ENCODE measurements at regions not wholly inside any gene's neighbourhood (a gene's known extent, or its start where the extent isn't known, plus 50 kb on each side); places are given as distances from the start of the nearest gene placed in this dataset.

DNA sequence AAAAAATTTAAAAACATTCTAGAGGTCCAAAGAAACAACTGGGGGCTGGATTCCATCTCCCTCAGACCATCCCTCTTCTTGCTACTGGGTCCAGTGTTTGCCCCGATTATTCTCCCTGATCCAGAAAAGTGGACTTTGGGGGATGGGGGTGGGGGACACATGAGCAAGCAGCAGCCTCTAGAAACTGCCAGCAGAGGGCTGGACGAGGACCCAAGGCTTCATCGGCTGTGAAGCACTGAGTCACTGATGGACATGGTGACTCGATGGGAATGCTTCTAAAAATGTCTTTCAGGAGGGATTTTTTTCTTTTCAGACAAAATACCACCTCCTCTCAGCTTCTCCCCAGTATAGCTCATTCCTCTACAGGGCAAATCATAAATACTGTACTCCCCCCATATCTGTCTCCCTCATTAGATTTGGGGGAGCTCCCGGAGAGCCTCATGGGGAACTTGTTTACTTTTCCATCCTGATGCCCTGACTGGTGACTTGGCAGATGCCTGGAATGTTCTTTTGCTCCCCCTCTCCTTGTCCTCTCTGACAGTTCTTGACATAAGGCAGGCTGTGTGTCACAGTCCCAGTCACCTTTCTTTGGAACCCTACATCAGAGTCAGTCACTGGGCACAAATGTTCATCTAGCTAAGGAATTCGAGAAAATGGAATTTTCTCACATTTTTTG lies 67.2 kb upstream of the STC2 start (continued):
- 0 out of 2 replicates have a peak, but pooled peaks have one; percentile 11 for TF ChIP-seq MAFK (IDR thresholded peaks at IDR 0.05; ENCODE audit: low read depth, low read length)
- TF ChIP-seq CHD1 (IDR thresholded peaks at IDR 0.05; ENCODE audit: low read depth, low read length) = no peak

DNA sequence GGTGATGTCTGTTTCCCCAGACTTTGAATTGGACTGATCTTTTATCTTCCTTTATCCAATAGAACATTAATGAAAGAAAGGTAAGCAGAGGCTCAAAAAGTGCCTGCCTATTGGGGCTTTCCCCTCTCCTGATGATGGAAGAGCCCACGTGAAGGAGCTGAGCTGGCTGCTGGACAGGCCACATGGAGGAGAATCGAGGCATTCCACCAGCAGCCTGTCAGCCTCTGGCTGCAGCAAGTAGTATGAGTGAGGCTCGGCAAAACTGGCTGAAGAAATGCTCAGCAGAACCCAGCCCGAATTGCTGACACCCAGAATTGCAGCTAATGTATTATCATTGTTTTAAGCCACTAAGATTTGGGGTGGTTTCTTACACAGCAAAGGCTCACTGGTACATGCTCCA lies 66.5 kb upstream of the STC2 start:
- Histone ChIP-seq H4K91ac (ENCODE audit: insufficient read depth, low read depth, low read length) (no peak overlapping the region; the same call in 1 of the 2 replicates), H3K4me3 (ENCODE audit: insufficient read depth, low read depth, low read length) (no peak overlapping the region), H3K9me1 (ENCODE audit: insufficient read depth, low read length) (peaks cover 8% of the 10 kb centered on the region), H2BK20ac (ENCODE audit: low read depth, low read length) (peak overlapping the region; percentile 70; the same call in 1 of the 2 replicates), H4K20me1 (ENCODE audit: insufficient read depth, low read length) (no peaks in the 10 kb centered on the region), H2BK15ac (ENCODE audit: low read depth, low read length) (no peak overlapping the region), H3K18ac (ENCODE audit: low read depth, low read length) (peak overlapping the region; percentile 51), H3K9me3 (ENCODE audit: control insufficient read depth, insufficient read depth, low read length) (peaks cover 3% of the 10 kb centered on the region), H3K56ac (ENCODE audit: extremely low read depth, insufficient read depth, low read length) (no peak overlapping the region), H3K23ac (ENCODE audit: low read depth, low read length) (no peak overlapping the region), H3K14ac (replicated peaks; ENCODE audit: low read depth, low read length) (peak overlapping the region; percentile 64), H3K79me1 (ENCODE audit: low read depth in 1 of 2, low read length in 2 of 2) (no peaks in the 10 kb centered on the region), H3K4me2 (ENCODE audit: low read depth, low read length) (no peak overlapping the region), H2AK9ac (replicated peaks; ENCODE audit: low read depth, low read length, poor library complexity) (peak overlapping the region; percentile 17), H3K27ac (ENCODE audit: insufficient read depth, low read length) (no peak overlapping the region), H2BK120ac (ENCODE audit: low read depth, low read length) (peak overlapping the region; percentile 94), H3K9ac (ENCODE audit: low read depth, low read length) (no peak overlapping the region), H2AK5ac (ENCODE audit: low read depth, low read length) (peak overlapping the region; percentile 47), H3K36me3 (ENCODE audit: control insufficient read depth, insufficient read depth, low read length) (no peaks in the 10 kb centered on the region), H2BK5ac (ENCODE audit: low read depth, low read length, poor library complexity, severe bottlenecking) (no peak overlapping the region), H2AFZ (replicated peaks; ENCODE audit: low read length, poor library complexity) (peak overlapping the region; percentile 61), H4K8ac (ENCODE audit: low read depth in 2 of 2, low read length in 2 of 2) (peak overlapping the region in 1 of 2 experiments; percentile 77; a peak in 2 of 4 replicates), H3K4me1 (ENCODE audit: control insufficient read depth, insufficient read depth, low read length) (peaks cover 11% of the 10 kb centered on the region), H3K4ac (ENCODE audit: low read depth, low read length) (peak overlapping the region; percentile 34; the same call in 1 of the 2 replicates), H3K27me3 (ENCODE audit: control insufficient read depth, insufficient read depth, low read length) (no peaks in the 10 kb centered on the region), H4K5ac (ENCODE audit: low read depth, low read length) (peak overlapping the region; percentile 19; the same call in 1 of the 2 replicates)
- intact Hi-C loops (cut with micrococcal nuclease) = loop anchor here (1.0 to 5.0 kb wide), 4 partner anchors 58 to 179 kb away; partner anchors contain the start of gene STC2
- no TSS peak for BruUV-seq (replicated peaks)
- DNase-seq (peak; percentile 39), ATAC-seq (ENCODE audit: low read depth) (no peak)
- TF ChIP-seq NFE2L2 (IDR thresholded peaks at IDR 0.05; ENCODE audit: low read depth, low read length) = no peak
- TF ChIP-seq, protein P1, sequence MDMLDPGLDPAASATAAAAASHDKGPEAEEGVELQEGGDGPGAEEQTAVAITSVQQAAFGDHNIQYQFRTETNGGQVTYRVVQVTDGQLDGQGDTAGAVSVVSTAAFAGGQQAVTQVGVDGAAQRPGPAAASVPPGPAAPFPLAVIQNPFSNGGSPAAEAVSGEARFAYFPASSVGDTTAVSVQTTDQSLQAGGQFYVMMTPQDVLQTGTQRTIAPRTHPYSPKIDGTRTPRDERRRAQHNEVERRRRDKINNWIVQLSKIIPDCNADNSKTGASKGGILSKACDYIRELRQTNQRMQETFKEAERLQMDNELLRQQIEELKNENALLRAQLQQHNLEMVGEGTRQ (IDR thresholded peaks at IDR 0.05; ENCODE audit: low read depth, low read length) = peak; percentile 31; the same call in 1 of the 2 replicates
- ChIA-PET CTCF (interaction anchor here (2.0 kb wide), 1 partner anchor 178 kb away, joined by 5 read pairs; no protein-coding TSS in a partner anchor), POLR2A (ENCODE audit: unreplicated experiment) (no interaction called here)
- in situ Hi-C loops (cut with MboI; ENCODE audit: low sequenced_read_pairs) = no loop called here
- WGBS, 2 experiments (ENCODE audit: extremely low coverage in 2 of 2, insufficient read length in 1 of 2) = no CpG with 5 or more reads among the region's 4 CpGs
- dilution Hi-C loops (cut with HindIII; ENCODE audit: low sequenced_read_pairs, unreplicated experiment) = no loop called here
